ENCODE measurements at regions not wholly inside any gene's neighbourhood (a gene's known extent, or its start where the extent isn't known, plus 50 kb on each side); places are given as distances from the start of the nearest gene placed in this dataset.
"Not testable (repeated sequence)": the region's sequence is repeated elsewhere in the genome, so short reads cannot be mapped to it uniquely, and the experiment has no call there.

DNA sequence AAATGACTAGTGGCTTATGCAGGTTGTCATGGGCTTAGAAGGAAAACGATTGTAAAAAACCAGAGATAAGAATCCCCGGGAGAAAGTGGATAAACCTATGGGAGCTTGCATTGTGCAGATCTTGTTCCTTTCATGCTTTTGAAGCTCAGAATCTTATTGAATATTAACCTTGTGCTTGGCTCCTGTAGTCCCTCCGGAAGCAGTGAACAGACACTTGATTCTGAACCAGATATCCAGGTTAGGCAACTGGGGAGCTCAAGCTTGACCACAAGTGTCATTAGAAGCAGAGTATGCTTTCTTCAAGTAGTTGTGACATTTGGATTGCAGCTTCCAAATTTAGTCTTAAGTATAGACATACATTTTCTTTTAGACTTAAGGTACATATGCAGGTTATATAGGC, 212.6 kb upstream of the MOCS1 start:
- DNase-seq: no peak

DNA sequence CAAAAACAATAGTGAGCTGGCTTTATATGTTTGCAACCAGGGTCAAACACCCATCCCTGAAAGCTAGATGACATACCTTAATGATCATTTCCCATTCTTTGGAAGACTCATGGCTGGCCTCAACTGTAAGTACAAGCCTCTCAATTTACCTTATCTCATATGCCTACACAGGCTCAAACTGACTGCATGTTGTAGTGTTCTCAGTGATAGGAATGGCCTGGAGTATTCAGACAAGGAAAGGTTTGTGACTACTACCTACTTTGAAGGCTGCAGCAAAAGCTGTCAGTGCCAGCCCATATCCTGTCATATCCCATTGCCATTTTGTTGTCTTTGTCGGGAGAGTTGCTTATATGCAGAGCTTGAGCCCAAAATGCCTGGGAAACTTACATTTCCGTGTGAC, 205.2 kb upstream of the MOCS1 start:
- DNase-seq: no peak

DNA sequence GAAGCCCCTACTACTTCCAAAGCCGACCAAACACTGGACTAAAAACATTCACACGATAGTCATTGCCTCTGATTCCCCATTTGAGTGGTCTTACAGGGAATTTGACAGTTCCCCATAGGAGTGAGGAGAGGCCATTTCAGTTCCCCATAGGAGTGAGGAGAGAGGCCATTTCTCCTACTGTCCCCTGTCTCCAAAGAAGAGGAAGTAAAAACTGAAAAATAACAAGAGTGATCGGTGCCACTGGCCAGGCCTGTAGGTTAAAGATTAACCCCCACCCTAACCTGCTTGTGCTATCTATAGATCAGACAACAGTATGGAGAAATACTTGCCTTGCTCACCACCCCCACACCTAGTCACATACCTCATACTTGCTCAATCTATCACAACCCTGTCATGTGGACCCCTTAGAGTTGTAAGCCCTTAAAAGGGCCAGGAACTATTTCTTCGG, 204.0 kb upstream of the MOCS1 start:
- no peak for DNase-seq

DNA sequence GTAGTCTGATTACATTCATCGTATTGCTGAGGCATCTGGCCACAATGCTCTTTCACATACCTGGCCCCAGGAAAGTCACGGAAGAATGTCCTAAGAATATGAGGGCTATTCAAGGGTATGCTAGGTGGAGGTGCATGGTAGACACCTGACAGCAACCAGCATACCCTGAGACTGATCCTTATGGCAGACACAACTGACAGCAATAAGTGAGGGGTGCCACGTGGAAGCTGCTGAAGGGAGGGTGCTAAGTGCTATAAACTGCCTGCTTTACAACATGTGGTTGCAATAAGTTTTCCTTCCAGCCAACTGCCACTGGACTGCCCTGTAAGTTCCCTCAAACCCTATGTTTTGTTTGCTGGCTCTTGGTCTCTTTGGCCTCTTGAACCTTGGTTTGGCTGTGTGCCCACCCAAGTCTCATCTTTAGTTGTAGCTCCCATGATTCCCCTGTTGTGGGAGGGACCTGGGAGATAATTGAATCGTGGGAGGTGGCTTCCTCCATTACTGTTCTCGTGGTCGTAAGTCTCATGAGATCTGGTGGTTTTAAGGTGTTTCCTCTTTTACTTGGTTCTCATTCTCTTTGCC, 201.3 kb upstream of the MOCS1 start:
- no peak for DNase-seq

DNA sequence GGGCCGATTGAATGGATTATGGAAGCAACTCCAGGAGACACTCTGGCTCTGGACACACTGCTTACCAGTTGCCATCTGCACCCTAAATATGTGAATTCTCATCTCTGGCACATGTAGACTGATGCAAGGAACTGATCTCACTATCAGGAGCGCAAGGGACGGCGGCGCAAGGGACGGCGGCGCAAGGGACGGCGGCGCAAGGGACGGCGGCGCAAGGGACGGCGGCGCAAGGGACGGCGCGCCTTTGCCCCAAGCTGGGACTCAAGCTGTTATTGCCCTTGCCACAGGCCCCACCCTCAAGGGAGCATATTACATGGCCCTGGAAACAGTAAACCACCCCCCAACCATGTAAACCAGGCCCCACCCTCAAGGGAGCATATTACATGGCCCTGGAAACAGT, 199.7 kb upstream of the MOCS1 start:
- not testable (repeated sequence) for DNase-seq

DNA sequence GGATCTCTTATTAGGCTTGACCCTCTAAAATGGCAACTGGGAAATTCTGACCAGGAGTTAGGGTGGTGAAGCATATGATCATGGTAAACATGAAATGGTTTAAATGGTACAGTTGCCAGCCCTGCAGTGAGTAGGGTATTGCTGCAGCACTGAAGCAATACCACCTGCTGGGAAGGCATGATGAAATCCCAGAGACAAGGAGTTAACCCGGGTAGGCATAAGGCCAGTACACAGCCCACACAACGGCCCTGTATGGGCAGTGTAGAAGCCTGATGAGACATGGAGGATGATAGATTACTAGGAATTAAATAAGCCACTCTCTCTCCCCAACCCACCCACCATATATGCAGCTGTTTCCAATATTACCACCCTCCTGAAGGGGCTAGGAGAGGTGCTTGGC, 197.4 kb upstream of the MOCS1 start:
- DNase-seq: no peak

DNA sequence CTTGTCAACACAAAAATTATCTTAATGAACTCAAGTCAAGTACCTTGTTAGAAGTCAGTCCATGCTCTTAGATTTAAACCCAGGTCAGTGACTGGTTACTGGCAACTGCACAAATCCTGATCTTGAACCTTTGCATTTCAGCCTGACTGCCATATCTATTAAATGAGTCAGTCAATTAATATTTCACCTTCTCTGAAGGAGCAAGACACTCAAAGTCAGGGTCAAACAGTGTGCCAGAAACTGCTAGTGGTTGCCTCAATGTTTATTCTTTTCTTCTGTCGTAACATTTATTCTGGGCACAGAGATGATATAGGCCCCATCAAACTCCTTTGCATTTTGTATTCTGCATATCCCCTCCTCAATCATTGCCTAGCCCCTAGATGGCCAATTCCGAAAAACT, 193.9 kb upstream of the MOCS1 start:
- DNase-seq: no peak

DNA sequence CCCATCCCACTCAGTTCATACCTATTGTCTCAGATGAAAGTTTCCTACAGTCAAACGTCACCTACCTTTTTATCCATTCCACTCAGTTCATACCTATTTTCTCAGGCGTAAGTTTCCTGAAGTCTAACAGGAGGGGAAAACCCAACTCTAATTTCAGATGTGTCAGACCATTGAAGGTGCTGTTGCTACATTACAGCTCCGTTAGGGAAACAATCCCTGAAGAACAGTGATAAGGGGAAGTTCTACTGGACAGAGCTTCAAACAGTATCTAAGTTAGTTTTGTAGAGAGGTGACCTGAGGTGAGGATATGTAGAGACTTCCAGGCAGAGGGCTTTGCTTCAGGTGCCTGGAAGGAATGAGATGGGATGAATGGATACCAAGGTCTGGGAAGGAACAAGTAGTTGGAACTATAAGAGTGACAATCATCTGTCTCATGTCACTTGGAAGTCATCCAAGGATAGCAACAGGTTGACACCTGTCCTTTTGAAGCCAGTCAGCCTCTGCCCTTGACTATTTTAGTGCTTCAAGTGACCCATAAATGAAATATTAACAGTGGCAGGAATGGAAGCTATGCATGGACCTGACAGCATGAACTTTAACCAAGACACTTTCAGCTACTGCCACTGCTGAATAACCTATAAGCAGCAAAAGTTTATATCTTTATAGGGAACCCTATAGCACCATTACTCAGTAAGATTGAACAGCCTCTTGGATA, 191.6 kb upstream of the MOCS1 start:
- no peak for DNase-seq

DNA sequence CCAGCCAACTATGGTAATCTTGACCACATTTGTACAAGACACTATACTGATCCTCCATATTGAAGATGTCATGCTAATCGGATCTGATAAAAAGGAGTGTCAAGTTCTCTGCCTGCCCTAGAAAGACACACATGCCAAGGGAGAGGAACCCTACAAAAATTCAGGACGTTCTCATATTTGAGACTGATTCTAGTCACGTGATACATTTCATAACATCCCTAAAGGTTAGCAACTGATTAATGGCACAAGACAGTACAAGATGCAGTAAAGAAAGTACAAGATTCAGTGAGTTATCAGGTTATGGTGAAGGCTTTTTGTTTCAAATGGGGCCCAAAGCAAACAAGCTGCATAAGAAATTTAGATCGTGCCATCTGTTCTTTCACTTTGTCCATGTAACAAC, 190.7 kb upstream of the MOCS1 start:
- DNase-seq: no peak

DNA sequence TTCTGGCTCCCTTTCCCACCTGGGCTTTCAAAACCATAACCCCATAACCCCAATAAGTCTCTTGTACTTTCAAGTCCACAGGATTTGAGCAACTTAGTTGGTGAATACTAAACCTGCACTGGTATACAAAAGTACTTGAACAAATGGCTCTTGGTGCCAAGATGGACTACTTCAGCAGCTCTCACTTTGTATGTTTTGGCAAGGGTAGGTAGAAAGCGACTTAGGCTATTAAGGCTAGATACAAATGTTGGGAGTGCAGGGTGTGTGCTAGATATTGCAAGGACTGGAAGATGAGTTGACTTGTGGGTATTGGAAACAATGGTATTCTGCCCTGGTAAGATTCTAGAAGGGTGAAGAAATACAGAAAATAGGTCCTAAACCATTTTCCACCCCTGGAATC, 182.6 kb upstream of the MOCS1 start:
- no peak for DNase-seq

DNA sequence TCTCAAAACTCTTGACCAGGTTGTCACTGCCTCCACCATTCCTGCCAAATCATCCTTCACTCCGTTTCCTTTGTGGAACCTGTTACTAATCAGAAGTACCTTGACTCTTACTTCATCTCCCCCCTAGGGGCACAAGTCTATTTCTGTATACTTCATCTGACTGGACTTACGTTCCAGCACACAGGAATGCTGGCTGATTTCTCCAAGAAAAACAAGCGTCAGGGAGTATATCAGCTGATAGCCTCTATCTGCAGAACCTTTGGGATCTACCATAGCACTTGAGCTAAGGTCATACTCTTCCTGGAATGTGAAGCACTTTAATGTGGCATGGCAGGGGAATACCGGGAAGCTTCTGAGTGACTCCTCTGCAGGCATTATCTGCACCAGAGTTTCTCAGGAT, 178.1 kb upstream of the MOCS1 start:
- no peak for DNase-seq

DNA sequence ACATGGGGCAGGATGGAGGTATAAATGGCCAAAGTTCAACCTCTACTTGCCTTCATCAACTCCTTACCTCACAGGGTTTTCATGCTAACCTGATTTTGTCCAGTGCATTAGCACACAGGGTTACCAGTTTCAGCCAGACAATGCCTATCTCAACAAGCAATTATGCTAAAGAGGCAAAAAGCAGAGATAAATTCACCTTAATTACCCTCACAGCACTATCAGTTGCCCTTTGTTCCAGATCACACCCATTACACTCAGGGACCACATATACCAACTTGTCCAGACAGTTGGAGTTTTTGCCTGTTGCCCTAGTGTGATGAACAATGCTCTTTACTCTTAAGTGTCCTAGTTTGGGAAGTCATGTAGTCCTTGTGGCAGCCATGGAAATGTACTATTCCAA, 174.5 kb upstream of the MOCS1 start:
- DNase-seq: no peak

DNA sequence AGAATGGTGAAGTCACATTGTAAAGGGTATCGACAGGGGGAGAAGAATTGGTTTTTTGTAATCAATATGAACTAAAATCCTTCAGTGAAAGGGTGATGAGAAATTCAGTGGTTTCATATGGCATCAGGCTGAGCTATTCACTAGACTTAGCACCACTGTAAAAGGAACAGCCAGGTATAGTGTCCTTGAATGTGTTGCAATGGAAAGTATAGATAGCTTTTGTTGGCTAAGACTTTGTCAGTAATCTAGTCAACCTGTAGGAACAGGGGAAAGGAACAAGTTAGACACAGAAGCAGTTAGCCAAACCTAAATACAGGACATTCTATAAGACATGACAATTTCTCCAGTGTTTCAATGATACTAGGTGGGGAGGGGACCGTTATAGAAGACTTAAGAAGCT, 172.6 kb upstream of the MOCS1 start:
- DNase-seq: no peak

DNA sequence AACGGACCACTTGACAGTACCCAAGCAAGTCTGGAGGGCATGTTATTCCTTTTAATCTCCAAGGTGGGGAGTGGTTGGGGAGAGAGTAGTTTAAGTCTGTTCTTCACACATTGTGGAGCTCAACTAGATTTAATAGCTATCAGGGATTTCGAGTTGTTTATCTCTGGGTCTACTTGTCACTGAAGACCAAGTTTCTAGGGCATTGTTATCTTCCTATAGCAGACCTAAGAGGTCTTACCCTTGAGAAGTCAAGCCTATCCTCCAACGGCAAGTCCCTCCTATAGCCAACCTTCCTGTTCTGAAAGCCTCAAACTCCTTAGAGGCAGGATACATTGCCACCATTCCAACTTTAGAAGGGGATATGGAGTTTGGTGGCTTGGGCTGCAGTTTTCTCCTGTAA, 164.5 kb upstream of the MOCS1 start:
- no peak for DNase-seq

DNA sequence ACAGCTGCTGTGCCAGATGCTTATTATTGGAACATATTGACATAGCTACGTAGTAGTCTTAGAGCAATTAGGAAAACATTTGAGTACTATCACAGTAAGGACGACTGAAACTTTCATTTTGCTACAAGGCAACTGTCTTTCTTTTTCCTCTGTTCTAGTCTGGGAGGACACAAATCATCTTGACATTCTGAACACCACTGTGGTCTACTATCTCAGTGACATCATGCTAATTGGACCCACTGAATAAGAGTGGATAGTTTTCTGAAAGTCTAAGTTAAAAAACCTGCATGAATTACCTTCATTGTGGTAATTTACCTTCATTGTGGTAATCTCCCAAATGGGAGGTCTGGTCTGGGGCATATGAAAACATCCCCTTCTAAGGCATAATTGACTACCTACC, 163.3 kb upstream of the MOCS1 start:
- no peak for DNase-seq

DNA sequence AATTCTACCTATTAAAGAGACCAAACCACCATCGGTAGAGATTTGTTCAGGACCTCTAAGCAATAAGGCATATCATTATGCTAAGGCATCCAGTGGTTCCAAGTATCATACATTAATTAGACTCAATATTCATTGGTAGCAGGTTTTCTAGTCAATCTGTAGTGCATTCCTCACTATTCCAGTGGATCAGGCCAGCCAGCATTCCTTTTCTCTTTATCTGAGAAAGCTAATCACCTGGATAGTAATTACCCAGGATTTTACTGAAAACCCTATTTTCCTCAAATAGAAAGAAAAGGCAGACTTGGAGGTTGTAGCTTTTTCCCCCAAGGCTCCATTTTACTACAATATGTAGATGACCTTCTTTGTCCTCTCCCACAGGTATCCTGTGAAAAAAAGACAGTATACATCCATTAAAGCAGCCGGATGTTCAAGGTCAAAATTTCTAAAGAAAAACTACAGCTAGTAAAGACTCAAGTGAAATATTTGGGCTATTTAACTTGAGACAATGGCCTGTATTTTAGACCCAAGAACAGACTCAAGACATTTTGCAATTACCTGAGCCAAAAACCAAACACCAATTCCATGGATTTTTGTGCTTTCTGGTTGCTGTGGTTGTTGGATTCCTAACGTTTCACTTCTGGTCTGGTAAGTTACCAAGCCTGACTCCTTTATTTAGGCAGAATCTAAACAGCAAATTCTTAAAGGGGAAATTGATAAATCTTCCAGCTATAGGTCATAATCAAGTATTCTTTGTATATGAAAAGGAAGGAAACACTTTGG, 149.1 kb upstream of the MOCS1 start:
- DNase-seq: no peak

DNA sequence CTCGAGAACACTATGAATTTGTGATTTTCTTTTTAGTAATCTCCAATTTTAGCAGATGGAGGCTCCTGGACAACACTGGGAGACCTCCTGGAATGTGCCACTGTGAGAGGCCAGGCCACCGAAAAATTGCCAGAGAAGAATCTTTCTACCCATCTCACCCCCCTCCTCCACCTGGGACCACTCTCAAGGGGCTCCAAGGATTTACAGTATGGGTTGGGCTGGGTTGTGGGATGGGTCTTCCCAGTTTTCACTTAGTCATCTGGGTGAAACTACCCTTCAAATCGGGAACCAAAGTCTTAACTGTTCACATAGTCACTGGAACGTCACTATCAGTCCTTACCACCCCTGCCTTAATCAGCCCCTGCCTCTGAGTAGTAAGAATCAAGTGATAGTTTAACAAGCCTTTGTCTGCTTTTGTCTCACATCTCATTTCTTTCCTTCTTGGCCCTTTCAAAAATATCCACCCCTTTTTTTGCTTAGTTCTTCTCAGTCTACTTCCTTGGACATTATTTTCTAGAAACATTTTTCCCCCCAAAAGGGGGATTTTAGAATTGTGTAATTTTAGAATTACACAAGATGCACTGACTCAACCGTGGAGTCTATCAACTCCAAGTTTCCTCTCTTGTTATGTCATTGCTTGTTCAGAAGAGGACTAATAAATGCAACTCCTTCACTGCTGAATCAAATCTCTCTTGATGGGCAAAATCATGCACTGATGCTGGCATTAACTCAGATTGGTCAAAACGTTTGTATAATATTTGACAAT, 148.2 kb upstream of the MOCS1 start:
- no peak for DNase-seq

DNA sequence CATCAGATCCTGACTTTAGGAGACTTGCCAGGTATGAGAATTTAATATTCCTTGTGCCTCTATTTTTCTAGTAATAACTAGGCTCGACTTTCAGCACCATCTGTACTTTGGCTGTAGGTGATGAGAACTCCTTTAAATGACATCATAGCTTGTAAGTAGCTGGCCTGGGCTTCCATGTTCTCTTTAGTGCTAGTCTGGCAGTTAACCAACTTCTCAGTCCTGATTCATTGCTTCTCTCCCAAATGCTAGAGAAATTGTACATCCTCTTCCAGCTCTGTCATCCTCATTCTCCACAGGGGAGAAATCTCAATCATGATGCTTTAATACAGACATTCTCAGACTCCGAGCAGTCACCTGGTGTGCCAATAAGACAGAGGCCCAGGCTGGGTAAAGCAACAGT, 143.5 kb upstream of the MOCS1 start:
- DNase-seq: no peak

DNA sequence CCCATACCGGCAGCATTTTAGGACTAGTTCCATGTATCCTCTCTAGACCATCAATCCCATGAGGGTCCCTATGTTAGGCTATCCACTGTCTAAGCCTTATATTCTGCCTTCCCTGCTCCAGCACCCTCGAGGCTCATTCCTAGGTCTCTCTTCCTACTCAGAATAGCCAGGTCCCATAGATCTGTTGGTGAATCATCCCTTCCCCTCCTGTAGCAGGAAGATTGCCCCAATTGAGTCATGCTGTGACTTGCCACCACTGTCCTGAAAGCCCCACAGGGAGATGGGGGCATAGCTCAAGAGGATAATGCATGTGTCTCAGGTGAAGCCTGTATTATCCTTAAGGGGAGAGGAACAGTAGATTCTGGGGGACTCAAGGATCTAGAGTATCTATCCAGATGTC, 143.1 kb upstream of the MOCS1 start:
- no peak for DNase-seq

DNA sequence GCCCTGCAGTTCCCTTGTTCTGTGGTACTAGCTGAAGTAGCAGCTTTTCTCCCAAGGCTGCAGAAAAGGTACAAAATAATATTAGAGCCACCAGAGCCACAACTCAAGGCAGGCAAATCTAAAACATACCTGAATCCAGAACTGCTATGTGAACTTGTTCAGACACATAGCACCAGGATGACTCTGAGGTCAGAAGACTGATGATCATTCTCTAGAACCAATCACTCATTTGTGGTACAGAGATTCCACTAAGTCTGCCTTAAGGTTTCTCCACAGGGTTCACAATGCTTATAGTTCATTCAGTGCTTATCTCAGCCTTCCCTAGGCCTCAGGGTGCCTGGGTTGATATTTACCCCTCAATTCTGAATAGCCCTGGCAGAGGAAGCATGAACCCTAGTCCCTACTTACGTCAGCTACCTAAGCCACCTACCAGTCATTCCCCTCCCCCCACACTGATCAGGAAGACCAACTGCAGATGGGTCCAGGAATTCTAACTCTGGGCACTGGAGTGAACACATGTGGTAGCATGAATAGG, 140.9 kb upstream of the MOCS1 start:
- DNase-seq: no peak

DNA sequence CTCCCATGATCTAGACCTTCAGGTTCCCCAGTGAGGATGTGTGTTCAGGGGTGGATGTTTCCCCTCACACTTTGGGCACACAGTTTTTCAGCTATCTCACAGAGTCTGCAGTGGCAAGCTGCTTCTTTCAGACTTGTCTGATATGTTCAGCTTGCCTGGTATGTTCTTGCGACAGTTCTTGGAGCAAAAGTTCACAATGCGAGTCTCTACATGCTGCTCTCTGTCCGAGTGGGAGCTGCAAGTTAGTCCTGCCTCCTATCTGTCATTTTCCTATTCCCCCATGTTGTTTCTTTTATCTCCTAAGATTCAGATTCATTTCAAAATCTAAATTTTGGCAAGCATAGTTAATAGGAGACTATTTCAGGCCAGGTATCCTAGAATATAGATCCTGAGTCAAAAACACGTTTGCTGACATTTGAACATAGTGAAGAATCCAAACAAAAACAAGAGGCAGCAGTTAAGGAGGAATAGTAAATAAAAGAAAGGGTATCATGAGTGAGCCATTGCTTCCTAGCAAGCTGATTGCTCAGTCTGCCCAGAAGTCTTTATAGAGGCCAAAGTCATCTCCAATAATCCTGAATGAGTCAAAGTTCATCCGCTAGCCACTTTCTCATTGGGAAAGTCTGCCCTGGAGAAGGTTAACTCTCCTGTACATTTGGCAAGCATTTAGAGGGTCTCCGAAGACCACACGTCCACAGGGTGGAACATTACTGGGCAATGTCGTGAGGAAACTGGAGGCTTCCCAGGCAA, 140.2 kb upstream of the MOCS1 start:
- no peak for DNase-seq

DNA sequence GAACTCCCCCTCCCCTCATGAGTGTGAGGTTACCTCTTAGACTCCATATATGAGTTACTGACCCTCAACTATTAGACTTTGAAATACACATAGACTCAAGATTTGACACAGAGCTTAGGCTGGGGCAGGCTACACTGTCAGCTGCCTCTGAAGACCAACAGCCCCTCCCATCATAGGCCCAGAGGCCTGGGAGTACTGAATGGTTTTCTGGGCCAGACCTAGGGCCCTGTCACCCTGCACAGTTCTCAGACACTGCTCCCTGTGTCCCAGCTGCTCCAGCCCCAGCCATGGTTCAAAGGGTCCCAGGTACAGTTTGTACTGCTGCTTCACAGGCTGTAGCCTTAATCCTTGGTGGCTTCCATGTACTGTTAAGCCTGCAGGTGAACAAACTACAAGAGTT, 132.1 kb upstream of the MOCS1 start:
- DNase-seq: no peak

DNA sequence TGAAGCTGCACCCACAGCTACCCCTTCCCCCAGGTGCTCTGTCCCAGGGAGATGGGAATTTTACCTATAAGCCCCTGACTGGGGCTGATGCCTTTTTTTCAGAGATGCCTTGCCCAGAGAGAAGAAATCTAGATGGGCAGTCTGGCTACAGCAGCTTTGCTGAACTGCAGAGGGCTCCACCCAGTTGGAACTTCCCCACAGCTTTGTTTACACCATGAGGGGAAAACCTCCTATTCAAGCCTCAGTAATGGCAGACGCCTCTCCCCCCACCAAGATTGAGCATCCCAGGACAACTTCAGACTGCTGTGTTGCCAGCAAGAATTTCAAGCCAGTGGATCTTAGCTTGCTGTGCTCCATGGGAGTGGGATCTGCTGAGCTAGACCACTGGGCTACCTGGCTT, 122.6 kb upstream of the MOCS1 start:
- DNase-seq: no peak
